ENCODE measurements at regions not wholly inside any gene's neighbourhood (a gene's known extent, or its start where the extent isn't known, plus 50 kb on each side); places are given as distances from the start of the nearest gene placed in this dataset.
A peak's percentile ranks its signal among the peaks of the same experiment; 100 is the strongest.

- TF ChIP-seq CTCF (IDR thresholded peaks at IDR 0.05; ENCODE audit: poor library complexity, severe bottlenecking), result no peak
- H3K4me3 ChIP-seq (ENCODE audit: severe bottlenecking), result no peak overlapping the region
- H3K36me3 ChIP-seq (ENCODE audit: low read depth), result no peaks in the 10 kb centered on the region
- peak; percentile 87 for ATAC-seq (ENCODE audit: low read depth)
- peaks cover 10% of the 10 kb centered on the region for H3K4me1 ChIP-seq (ENCODE audit: insufficient read depth, poor library complexity, severe bottlenecking)
- DNase-seq (ENCODE audit: low spot score), result no peak
- peak overlapping the region; percentile 57 for H3K27ac ChIP-seq (ENCODE audit: poor library complexity, severe bottlenecking)
- H3K27me3 ChIP-seq (ENCODE audit: insufficient read depth, poor library complexity, severe bottlenecking), result no peaks in the 10 kb centered on the region
- no peaks in the 10 kb centered on the region for H3K9me3 ChIP-seq (ENCODE audit: severe bottlenecking)
These were observed 236.2 kb upstream of the KRR1 start for GRCh38 chr12:75747572-75748021.

GRCh38 chr12:75746621-75747020 lies 235.2 kb upstream of the KRR1 start:
- Histone ChIP-seq H3K36me3 (ENCODE audit: low read depth) (no peaks in the 10 kb centered on the region), H3K27ac (ENCODE audit: poor library complexity, severe bottlenecking) (peak overlapping the region; percentile 57), H3K27me3 (ENCODE audit: insufficient read depth, poor library complexity, severe bottlenecking) (no peaks in the 10 kb centered on the region), H3K4me3 (ENCODE audit: severe bottlenecking) (no peak overlapping the region), H3K4me1 (ENCODE audit: insufficient read depth, poor library complexity, severe bottlenecking) (peaks cover 10% of the 10 kb centered on the region), H3K9me3 (ENCODE audit: severe bottlenecking) (no peaks in the 10 kb centered on the region)
- no peak for TF ChIP-seq CTCF (IDR thresholded peaks at IDR 0.05; ENCODE audit: poor library complexity, severe bottlenecking)
- no peak for DNase-seq (ENCODE audit: low spot score)
- ATAC-seq (ENCODE audit: low read depth), result no peak

DNA sequence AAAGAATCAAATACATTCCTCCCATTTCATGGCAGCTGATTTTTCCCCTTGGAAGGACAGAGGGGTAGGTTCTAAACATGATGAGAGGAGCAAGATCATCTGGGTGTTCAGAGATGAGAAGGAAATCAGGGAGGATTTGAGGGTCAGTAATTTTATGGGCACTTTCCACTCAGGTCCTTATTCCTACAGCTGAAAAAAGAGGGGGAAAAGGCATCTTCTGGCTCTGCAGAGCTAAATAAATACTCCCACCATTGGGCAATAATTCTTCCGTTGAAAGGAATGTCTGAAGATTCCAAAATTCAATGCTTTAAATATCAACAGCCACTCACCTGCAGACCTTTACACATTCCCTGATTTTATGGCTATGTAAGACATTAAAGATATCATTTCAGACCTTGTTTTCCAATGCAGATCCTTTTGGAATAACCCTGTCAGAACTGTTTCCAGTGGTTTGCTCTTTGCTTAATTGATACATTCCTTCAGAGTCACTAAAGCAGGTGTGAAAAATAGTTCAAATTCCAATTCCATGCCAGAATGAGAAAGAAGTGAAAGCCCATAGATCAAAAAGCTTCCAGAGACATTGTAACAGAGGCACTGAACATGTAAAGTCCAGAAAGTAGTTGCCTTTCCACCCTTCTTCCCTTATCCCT lies 233.3 kb upstream of the KRR1 start:
- H3K9me3 ChIP-seq (ENCODE audit: severe bottlenecking), result no peaks in the 10 kb centered on the region
- H3K27me3 ChIP-seq (ENCODE audit: insufficient read depth, poor library complexity, severe bottlenecking), result no peaks in the 10 kb centered on the region
- TF ChIP-seq CTCF (IDR thresholded peaks at IDR 0.05; ENCODE audit: poor library complexity, severe bottlenecking), result no peak
- no peaks in the 10 kb centered on the region for H3K36me3 ChIP-seq (ENCODE audit: low read depth)
- H3K27ac ChIP-seq (ENCODE audit: poor library complexity, severe bottlenecking), result no peak overlapping the region
- ATAC-seq (ENCODE audit: low read depth) (no peak), DNase-seq (ENCODE audit: low spot score) (no peak)
- peaks cover 4% of the 10 kb centered on the region for H3K4me1 ChIP-seq (ENCODE audit: insufficient read depth, poor library complexity, severe bottlenecking)
- H3K4me3 ChIP-seq (ENCODE audit: severe bottlenecking), result no peak overlapping the region

DNA sequence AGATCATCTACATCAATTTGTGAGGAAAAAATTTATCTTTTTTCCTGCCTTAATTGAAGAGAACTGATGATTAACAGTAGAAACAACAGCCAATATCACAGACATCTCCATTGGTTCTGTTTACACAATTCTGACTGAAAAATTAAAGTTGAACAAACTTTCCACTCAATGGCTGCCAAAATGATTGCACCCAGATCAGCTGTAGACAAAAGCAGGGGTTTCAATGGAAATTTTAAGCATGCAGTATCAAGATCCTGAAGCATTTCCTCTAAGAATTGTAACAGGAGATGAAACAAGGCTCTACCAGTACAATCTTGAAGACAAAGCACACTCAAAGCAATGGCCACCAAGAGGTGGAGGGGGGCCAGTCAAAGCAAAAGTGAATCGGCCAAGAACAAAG lies 231.6 kb upstream of the KRR1 start:
- no peak for TF ChIP-seq CTCF (IDR thresholded peaks at IDR 0.05; ENCODE audit: poor library complexity, severe bottlenecking)
- Histone ChIP-seq H3K27ac (ENCODE audit: poor library complexity, severe bottlenecking) (no peak overlapping the region), H3K4me3 (ENCODE audit: severe bottlenecking) (no peak overlapping the region), H3K36me3 (ENCODE audit: low read depth) (no peaks in the 10 kb centered on the region), H3K9me3 (ENCODE audit: severe bottlenecking) (no peaks in the 10 kb centered on the region), H3K27me3 (ENCODE audit: insufficient read depth, poor library complexity, severe bottlenecking) (no peaks in the 10 kb centered on the region), H3K4me1 (ENCODE audit: insufficient read depth, poor library complexity, severe bottlenecking) (peaks cover 4% of the 10 kb centered on the region)
- ATAC-seq (ENCODE audit: low read depth) (no peak), DNase-seq (ENCODE audit: low spot score) (no peak)

DNA sequence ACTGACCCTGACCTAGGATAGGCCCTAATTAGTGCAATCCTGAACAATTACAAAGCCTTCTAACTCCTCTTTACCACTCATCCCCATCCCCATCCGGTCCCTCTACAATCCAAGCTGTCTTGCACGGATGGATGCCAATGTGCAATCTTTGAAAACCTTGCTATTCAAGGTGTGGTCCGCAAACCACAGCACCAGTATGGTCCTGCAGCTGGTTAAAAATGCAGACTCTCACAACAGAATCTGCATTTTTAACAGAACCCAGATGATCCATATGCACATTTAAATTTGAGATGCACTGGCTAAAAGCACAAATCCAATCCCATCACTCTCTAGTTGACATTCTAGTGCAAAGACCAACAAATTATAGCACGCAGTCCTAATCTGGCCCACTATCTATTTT lies 230.6 kb upstream of the KRR1 start:
- ATAC-seq (ENCODE audit: low read depth) (no peak), DNase-seq (ENCODE audit: low spot score) (no peak)
- Histone ChIP-seq H3K9me3 (ENCODE audit: severe bottlenecking) (no peaks in the 10 kb centered on the region), H3K27me3 (ENCODE audit: insufficient read depth, poor library complexity, severe bottlenecking) (no peaks in the 10 kb centered on the region), H3K4me1 (ENCODE audit: insufficient read depth, poor library complexity, severe bottlenecking) (no peaks in the 10 kb centered on the region), H3K36me3 (ENCODE audit: low read depth) (no peaks in the 10 kb centered on the region), H3K4me3 (ENCODE audit: severe bottlenecking) (no peak overlapping the region), H3K27ac (ENCODE audit: poor library complexity, severe bottlenecking) (no peak overlapping the region)
- no peak for TF ChIP-seq CTCF (IDR thresholded peaks at IDR 0.05; ENCODE audit: poor library complexity, severe bottlenecking)
